Large intestine (tissue), 3 donors: ENCODE measurements at regions not wholly inside any gene's neighbourhood (a gene's known extent, or its start where the extent isn't known, plus 50 kb on each side); places are given as distances from the start of the nearest gene placed in this dataset.

Experiments
- DNase-seq, 2 donors: peaks; one replicate each; pipeline versions ENCODE4 v3.0.0 to v3.0.0-alpha.2; 2013
- H3K27ac ChIP-seq: one replicate; pipeline ENCODE4 v1.5.1; 2013; ENCODE audit warnings: low read length
- H3K27me3 ChIP-seq: 2 replicates; pipeline ENCODE4 v1.6.1; 2013; ENCODE audit warnings: low read length; ENCODE audit not compliant: control insufficient read depth, insufficient read depth
- H3K36me3 ChIP-seq: 2 replicates; pipeline ENCODE4 v1.6.1; 2013; ENCODE audit warnings: low read length; ENCODE audit not compliant: control insufficient read depth, insufficient read depth
- H3K4me1 ChIP-seq: one replicate; pipeline ENCODE4 v1.6.1; 2013; ENCODE audit warnings: low read length; ENCODE audit not compliant: control insufficient read depth, insufficient read depth
- H3K4me3 ChIP-seq: one replicate; pipeline ENCODE4 v1.5.1; 2013; ENCODE audit warnings: low read length
- H3K9me3 ChIP-seq: one replicate; pipeline ENCODE4 v1.6.1; 2013; ENCODE audit warnings: mild to moderate bottlenecking, low read depth, low read length, moderate library complexity; ENCODE audit not compliant: control insufficient read depth
- WGBS: methylation state at CpG from one replicate; pipeline ENCODE4 v1.1.5; 2013; ENCODE audit warnings: low lambda C conversion rate; ENCODE audit not compliant: insufficient coverage; 5-methylcytosine and 5-hydroxymethylcytosine counted together

- Histone ChIP-seq H3K36me3 (no peaks in the 10 kb centered on the region), H3K9me3 (no peaks in the 10 kb centered on the region), H3K27ac (no peak overlapping the region), H3K27me3 (no peaks in the 10 kb centered on the region), H3K4me3 (no peak overlapping the region), H3K4me1 (no peaks in the 10 kb centered on the region)
- DNase-seq: no peak
- 89% methylated on average over 1 of the region's 3 CpGs for WGBS
Measured at GRCh38 chr12:25838007-25838406, 120.5 kb upstream of the RASSF8 start.

- Histone ChIP-seq H3K36me3 (no peaks in the 10 kb centered on the region), H3K4me3 (no peak overlapping the region), H3K27ac (no peak overlapping the region), H3K4me1 (no peaks in the 10 kb centered on the region), H3K27me3 (no peaks in the 10 kb centered on the region), H3K9me3 (no peaks in the 10 kb centered on the region)
- DNase-seq: no peak
- 79% methylated on average over 2 of the region's 2 CpGs for WGBS
Measured at GRCh38 chr12:25839470-25839869, 119.0 kb upstream of the RASSF8 start.

GRCh38 chr12:25840678-25841465 is 117.6 kb upstream of the RASSF8 start:
- no CpG with 5 or more reads among the region's 10 CpGs for WGBS
- Histone ChIP-seq H3K4me1 (no peaks in the 10 kb centered on the region), H3K27me3 (no peaks in the 10 kb centered on the region), H3K4me3 (no peak overlapping the region), H3K36me3 (no peaks in the 10 kb centered on the region), H3K9me3 (no peaks in the 10 kb centered on the region), H3K27ac (no peak overlapping the region)
- no peak for DNase-seq

- DNase-seq: no peak
- WGBS: 90% methylated on average over 2 of the region's 5 CpGs
- Histone ChIP-seq H3K9me3 (no peaks in the 10 kb centered on the region), H3K27me3 (no peaks in the 10 kb centered on the region), H3K4me3 (no peak overlapping the region), H3K4me1 (no peaks in the 10 kb centered on the region), H3K36me3 (no peaks in the 10 kb centered on the region), H3K27ac (no peak overlapping the region)
Measured at GRCh38 chr12:25842254-25842653, 116.2 kb upstream of the RASSF8 start.

- Histone ChIP-seq H3K36me3 (no peaks in the 10 kb centered on the region), H3K4me3 (no peak overlapping the region), H3K27ac (no peak overlapping the region), H3K9me3 (no peaks in the 10 kb centered on the region), H3K27me3 (no peaks in the 10 kb centered on the region), H3K4me1 (no peaks in the 10 kb centered on the region)
- DNase-seq: no peak
- WGBS: 71% methylated on average over 1 of the region's 2 CpGs
Measured at GRCh38 chr12:25843976-25844375, 114.5 kb upstream of the RASSF8 start.

- 100% methylated on average over 1 of the region's 3 CpGs for WGBS
- Histone ChIP-seq H3K27ac (no peak overlapping the region), H3K4me3 (no peak overlapping the region), H3K27me3 (no peaks in the 10 kb centered on the region), H3K36me3 (no peaks in the 10 kb centered on the region), H3K9me3 (no peaks in the 10 kb centered on the region), H3K4me1 (no peaks in the 10 kb centered on the region)
- DNase-seq: no peak
Measured at GRCh38 chr12:25845415-25845814, 113.1 kb upstream of the RASSF8 start.

- H3K4me1 ChIP-seq: no peaks in the 10 kb centered on the region
- H3K4me3 ChIP-seq: no peak overlapping the region
- H3K27me3 ChIP-seq: no peaks in the 10 kb centered on the region
- no peaks in the 10 kb centered on the region for H3K9me3 ChIP-seq
- DNase-seq: no peak
- H3K27ac ChIP-seq: no peak overlapping the region
- no peaks in the 10 kb centered on the region for H3K36me3 ChIP-seq
Measured at GRCh38 chr12:25852792-25853191, 105.7 kb upstream of the RASSF8 start.

- Histone ChIP-seq H3K9me3 (no peaks in the 10 kb centered on the region), H3K4me1 (no peaks in the 10 kb centered on the region), H3K27ac (no peak overlapping the region), H3K4me3 (no peak overlapping the region), H3K36me3 (no peaks in the 10 kb centered on the region), H3K27me3 (no peaks in the 10 kb centered on the region)
- no peak for DNase-seq
- 40% methylated on average over 1 of the region's 4 CpGs for WGBS
Measured at GRCh38 chr12:25853316-25854095, 105.0 kb upstream of the RASSF8 start.

- Histone ChIP-seq H3K9me3 (no peaks in the 10 kb centered on the region), H3K4me1 (no peaks in the 10 kb centered on the region), H3K27me3 (no peaks in the 10 kb centered on the region), H3K36me3 (no peaks in the 10 kb centered on the region), H3K4me3 (no peak overlapping the region), H3K27ac (no peak overlapping the region)
- no peak for DNase-seq
- WGBS: 94% methylated on average over 3 of the region's 7 CpGs
Measured at GRCh38 chr12:25854991-25855390, 103.5 kb upstream of the RASSF8 start.

GRCh38 chr12:25855716-25856115 is 102.8 kb upstream of the RASSF8 start:
- Histone ChIP-seq H3K4me1 (no peaks in the 10 kb centered on the region), H3K27ac (no peak overlapping the region), H3K4me3 (no peak overlapping the region), H3K9me3 (no peaks in the 10 kb centered on the region), H3K36me3 (no peaks in the 10 kb centered on the region), H3K27me3 (no peaks in the 10 kb centered on the region)
- 89% methylated on average over 2 of the region's 3 CpGs for WGBS
- no peak for DNase-seq
